ENCODE measurements at regions not wholly inside any gene's neighbourhood (a gene's known extent, or its start where the extent isn't known, plus 50 kb on each side); places are given as distances from the start of the nearest gene placed in this dataset.

- H3K27me3 ChIP-seq (ENCODE audit: control insufficient read depth, insufficient read depth, low read length): no peaks in the 10 kb centered on the region
- H3K4me3 ChIP-seq (ENCODE audit: insufficient read depth, low read depth, low read length): no peak overlapping the region
- H3K36me3 ChIP-seq (replicated peaks; ENCODE audit: control insufficient read depth, insufficient read depth, low read length): no peaks in the 10 kb centered on the region
- no peak for DNase-seq
These were observed 738.0 kb upstream of the ZEB2 start for GRCh38 chr2:145257931-145258330.

DNA sequence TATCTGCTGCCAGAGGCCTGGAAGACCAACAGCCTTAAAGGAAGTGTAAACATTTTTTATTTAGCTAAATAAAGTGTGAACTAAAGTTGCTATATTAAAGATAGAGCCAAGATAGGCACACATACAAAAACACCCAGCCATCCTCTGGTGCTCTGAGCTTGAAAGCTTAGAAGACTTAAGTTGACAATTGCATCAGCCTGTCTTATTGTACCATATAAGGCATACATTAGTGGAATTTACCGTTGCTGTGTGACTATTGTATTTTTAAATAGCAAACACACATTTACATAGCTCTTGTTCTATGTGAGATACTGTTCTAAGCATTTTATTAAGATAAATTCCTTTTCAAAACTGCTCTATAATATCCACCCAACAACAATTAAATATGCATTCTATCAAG is 736.6 kb upstream of the ZEB2 start:
- DNase-seq: no peak
- Histone ChIP-seq H3K36me3 (replicated peaks; ENCODE audit: control insufficient read depth, insufficient read depth, low read length) (no peaks in the 10 kb centered on the region), H3K4me3 (ENCODE audit: insufficient read depth, low read depth, low read length) (no peak overlapping the region), H3K27me3 (ENCODE audit: control insufficient read depth, insufficient read depth, low read length) (no peaks in the 10 kb centered on the region)

DNA sequence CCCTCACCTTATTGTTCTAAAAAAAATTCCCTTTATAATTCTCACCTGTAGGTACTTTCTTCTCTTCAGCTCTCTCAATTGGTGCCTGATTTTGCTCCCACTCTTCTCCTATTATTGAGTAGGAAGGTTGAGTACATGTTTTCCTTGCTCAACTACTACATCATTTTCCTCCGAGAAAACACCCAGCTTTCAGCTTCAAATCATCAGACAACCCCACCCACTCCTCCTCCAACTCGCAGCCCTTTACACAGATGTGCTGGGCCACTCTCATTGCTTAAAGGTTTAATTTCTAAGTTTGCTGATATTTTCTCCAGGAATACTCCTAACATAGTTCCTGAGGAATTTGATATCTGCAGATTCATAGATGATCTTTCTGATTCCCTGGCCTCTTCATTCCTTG is 734.4 kb upstream of the ZEB2 start:
- Histone ChIP-seq H3K27me3 (ENCODE audit: control insufficient read depth, insufficient read depth, low read length) (no peaks in the 10 kb centered on the region), H3K36me3 (replicated peaks; ENCODE audit: control insufficient read depth, insufficient read depth, low read length) (no peaks in the 10 kb centered on the region), H3K4me3 (ENCODE audit: insufficient read depth, low read depth, low read length) (no peak overlapping the region)
- no peak for DNase-seq

DNA sequence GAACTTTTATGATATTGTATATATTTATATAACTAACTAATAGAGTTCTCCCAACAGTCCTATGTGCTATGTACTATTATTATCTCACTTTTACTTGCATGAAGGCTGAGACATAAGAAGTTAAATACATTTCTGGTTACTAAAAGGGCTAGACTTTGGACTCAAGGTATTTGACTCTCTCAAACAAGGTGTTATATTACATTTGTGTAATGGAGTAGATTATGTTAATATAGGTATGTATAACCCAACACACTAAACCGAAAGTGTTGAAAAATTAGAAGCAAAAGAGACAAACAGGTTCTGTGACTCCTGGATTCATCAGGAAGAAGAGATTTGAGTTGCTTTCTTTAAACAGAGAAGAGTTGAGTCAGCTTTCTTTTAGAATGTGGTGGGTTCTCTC is 733.6 kb upstream of the ZEB2 start:
- Histone ChIP-seq H3K27me3 (ENCODE audit: control insufficient read depth, insufficient read depth, low read length) (no peaks in the 10 kb centered on the region), H3K36me3 (replicated peaks; ENCODE audit: control insufficient read depth, insufficient read depth, low read length) (no peaks in the 10 kb centered on the region), H3K4me3 (ENCODE audit: insufficient read depth, low read depth, low read length) (no peak overlapping the region)
- DNase-seq: no peak

DNA sequence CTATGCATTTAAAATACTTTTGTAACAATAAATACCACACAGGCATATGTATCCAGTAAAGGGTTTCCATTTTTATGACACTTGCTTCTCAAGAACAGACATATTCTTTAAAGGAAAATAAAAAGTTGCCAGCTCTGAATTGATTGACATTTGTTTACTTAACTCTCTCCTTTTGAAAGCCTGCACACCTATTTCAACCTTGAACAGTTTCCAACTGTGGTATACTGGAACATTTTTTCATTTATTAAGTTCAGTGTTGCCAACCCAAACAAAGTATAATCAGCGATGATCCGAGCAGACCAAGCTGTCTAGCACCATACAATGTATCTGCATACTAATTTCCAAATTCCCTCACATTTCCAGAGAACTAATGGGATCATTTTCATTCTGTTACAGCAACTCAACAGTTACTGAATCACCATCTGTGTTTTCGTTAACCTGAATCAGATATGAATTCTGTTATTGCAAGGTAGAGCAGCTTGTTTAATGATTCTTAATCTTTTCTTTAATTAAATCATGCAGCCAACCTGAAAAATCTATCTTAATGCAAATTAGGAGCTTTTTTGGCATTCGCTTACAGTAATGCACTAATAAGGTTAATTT is 725.5 kb upstream of the ZEB2 start:
- H3K36me3 ChIP-seq (replicated peaks; ENCODE audit: control insufficient read depth, insufficient read depth, low read length): no peaks in the 10 kb centered on the region
- DNase-seq: no peak
- H3K4me3 ChIP-seq (ENCODE audit: insufficient read depth, low read depth, low read length): no peak overlapping the region
- no peaks in the 10 kb centered on the region for H3K27me3 ChIP-seq (ENCODE audit: control insufficient read depth, insufficient read depth, low read length)

DNA sequence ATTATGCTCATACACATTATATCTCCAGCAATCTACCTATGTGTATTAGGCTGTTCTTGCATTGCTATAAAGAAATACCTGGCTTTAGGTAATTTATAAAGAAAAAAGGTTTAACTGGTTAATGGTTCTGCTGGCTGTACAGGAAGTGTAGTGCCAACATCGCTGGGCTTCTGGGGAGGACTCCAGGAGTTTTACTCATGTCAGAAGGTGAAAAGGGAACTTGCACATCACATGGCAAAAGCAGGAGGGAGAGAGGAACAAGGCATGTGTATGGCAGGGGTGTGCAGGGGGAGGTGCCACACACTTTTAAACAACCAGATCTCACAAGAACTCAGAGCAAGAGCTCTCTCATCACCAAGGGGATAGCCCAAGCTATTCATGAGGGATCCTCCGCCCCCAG is 715.4 kb upstream of the ZEB2 start:
- Histone ChIP-seq H3K4me3 (ENCODE audit: insufficient read depth, low read depth, low read length) (no peak overlapping the region), H3K36me3 (replicated peaks; ENCODE audit: control insufficient read depth, insufficient read depth, low read length) (no peaks in the 10 kb centered on the region), H3K27me3 (ENCODE audit: control insufficient read depth, insufficient read depth, low read length) (no peaks in the 10 kb centered on the region)
- no peak for DNase-seq

- no peaks in the 10 kb centered on the region for H3K27me3 ChIP-seq (ENCODE audit: control insufficient read depth, insufficient read depth, low read length)
- no peaks in the 10 kb centered on the region for H3K36me3 ChIP-seq (replicated peaks; ENCODE audit: control insufficient read depth, insufficient read depth, low read length)
- DNase-seq: no peak
- no peak overlapping the region for H3K4me3 ChIP-seq (ENCODE audit: insufficient read depth, low read depth, low read length)
These were observed 710.6 kb upstream of the ZEB2 start for GRCh38 chr2:145230546-145230945.

GRCh38 chr2:145228506-145228905 is 708.6 kb upstream of the ZEB2 start:
- Histone ChIP-seq H3K36me3 (replicated peaks; ENCODE audit: control insufficient read depth, insufficient read depth, low read length) (no peaks in the 10 kb centered on the region), H3K4me3 (ENCODE audit: insufficient read depth, low read depth, low read length) (no peak overlapping the region)
- no peak for DNase-seq

GRCh38 chr2:145226901-145227300 is 707.0 kb upstream of the ZEB2 start:
- H3K4me3 ChIP-seq (ENCODE audit: insufficient read depth, low read depth, low read length): no peak overlapping the region
- DNase-seq: no peak
- no peaks in the 10 kb centered on the region for H3K27me3 ChIP-seq (ENCODE audit: control insufficient read depth, insufficient read depth, low read length)
- no peaks in the 10 kb centered on the region for H3K36me3 ChIP-seq (replicated peaks; ENCODE audit: control insufficient read depth, insufficient read depth, low read length)

More at GRCh38 chr2:145228506-145228905, 708.6 kb upstream of the ZEB2 start:
- H3K27me3 ChIP-seq (ENCODE audit: control insufficient read depth, insufficient read depth, low read length): no peaks in the 10 kb centered on the region

DNA sequence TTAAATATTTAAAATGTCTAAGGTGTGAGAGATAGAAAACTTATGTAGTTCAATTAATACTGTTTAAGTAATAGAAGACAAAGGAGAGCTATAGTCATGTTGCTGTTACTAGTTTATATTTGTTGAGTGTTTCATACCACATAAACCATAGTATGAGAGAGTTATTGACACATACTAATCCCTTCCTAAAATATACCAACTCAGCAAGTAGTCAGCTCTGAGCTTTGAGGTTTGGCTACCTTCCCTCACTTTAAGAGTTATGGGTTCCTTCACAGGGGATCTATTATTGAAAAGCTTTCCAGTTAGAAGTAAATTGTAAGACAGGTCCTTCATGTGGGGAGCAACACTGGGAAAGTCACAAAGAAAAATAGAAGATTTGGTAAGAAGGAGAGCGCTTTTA is 701.6 kb upstream of the ZEB2 start:
- no peaks in the 10 kb centered on the region for H3K27me3 ChIP-seq (ENCODE audit: control insufficient read depth, insufficient read depth, low read length)
- no peaks in the 10 kb centered on the region for H3K36me3 ChIP-seq (replicated peaks; ENCODE audit: control insufficient read depth, insufficient read depth, low read length)
- no peak for DNase-seq

GRCh38 chr2:145221032-145221431 is 701.1 kb upstream of the ZEB2 start:
- no peak for DNase-seq
- Histone ChIP-seq H3K27me3 (ENCODE audit: control insufficient read depth, insufficient read depth, low read length) (no peaks in the 10 kb centered on the region), H3K4me3 (ENCODE audit: insufficient read depth, low read depth, low read length) (no peak overlapping the region), H3K36me3 (replicated peaks; ENCODE audit: control insufficient read depth, insufficient read depth, low read length) (no peaks in the 10 kb centered on the region)

More for the DNA sequence above, 701.6 kb upstream of the ZEB2 start:
- H3K4me3 ChIP-seq (ENCODE audit: insufficient read depth, low read depth, low read length): no peak overlapping the region

DNA sequence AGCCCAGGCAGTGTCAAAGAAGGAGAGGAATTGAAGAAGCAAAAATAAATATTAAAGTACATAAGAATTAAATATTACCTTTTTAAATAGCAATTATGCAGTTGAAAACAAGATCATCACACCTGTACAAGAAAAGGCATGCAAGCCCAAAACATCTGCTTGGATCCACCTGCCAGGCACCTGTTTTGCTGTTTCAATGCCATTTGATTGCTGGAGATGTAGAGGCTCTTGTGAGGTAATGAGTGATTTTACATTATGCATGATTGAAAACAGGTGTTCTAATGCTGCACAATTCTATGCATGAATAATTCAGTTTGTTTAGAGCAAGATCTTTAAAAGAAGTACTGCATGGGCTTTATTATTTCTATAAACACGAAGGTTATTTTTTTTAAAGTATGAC is 700.6 kb upstream of the ZEB2 start:
- no peak for DNase-seq
- H3K36me3 ChIP-seq (replicated peaks; ENCODE audit: control insufficient read depth, insufficient read depth, low read length): no peaks in the 10 kb centered on the region
- no peak overlapping the region for H3K4me3 ChIP-seq (ENCODE audit: insufficient read depth, low read depth, low read length)
- no peaks in the 10 kb centered on the region for H3K27me3 ChIP-seq (ENCODE audit: control insufficient read depth, insufficient read depth, low read length)

DNA sequence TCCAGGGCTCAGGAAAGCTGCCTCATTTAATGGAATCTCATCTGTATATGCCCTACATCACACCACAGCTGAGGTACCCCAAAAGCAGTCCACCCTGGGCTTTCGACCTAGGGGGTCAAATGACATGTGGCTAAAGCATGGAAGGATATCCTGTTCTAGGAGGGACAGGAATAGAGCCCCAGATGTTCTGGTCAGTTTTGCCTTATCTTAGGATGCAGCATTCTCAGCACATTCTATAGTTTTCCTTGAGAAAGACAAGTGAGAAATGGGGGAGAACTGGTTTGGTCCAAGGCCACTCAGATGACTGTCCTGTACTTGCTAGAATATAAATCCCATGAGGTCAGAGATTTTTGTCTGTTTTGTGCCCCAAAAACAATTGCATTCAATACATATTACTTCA is 688.0 kb upstream of the ZEB2 start:
- H3K36me3 ChIP-seq (replicated peaks; ENCODE audit: control insufficient read depth, insufficient read depth, low read length): no peaks in the 10 kb centered on the region
- no peaks in the 10 kb centered on the region for H3K27me3 ChIP-seq (ENCODE audit: control insufficient read depth, insufficient read depth, low read length)
- DNase-seq: no peak
- no peak overlapping the region for H3K4me3 ChIP-seq (ENCODE audit: insufficient read depth, low read depth, low read length)

DNA sequence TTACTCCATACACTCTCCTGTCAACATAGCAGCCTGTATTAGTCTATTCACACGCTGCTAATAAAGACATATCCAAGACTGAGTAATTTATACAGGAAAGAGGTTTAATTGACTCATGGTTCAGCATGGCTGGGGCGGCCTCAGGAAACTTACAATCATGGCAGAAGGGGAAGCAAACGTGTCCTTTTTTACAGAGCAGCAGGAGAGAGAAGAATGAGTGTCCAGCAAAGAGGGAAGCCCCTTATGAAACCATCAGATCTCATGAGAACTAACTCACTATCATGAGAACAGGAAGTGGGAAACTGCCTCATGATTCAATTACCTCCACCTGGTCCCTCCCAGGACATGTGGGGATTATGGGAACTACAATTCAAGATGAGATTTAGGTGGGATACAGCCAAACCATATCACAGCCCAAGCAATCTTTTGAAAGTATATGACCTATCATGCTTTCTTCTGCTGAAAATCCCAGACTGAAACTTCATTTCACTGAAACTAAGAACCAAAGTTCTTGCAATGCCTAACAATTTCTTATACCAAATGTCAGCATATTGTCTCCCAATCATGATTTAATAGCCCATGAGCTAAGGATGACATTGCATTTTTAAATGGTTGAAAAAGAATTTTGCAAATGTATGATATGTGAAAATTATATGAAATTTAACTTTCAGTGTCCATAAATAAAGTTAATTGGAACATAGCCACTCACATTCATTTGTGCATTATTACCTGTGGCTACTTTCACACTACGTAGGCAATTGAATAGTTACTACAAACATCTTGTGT is 686.8 kb upstream of the ZEB2 start:
- no peaks in the 10 kb centered on the region for H3K36me3 ChIP-seq (replicated peaks; ENCODE audit: control insufficient read depth, insufficient read depth, low read length)
- no peak for DNase-seq
- H3K27me3 ChIP-seq (ENCODE audit: control insufficient read depth, insufficient read depth, low read length): no peaks in the 10 kb centered on the region
- H3K4me3 ChIP-seq (ENCODE audit: insufficient read depth, low read depth, low read length): no peak overlapping the region

DNA sequence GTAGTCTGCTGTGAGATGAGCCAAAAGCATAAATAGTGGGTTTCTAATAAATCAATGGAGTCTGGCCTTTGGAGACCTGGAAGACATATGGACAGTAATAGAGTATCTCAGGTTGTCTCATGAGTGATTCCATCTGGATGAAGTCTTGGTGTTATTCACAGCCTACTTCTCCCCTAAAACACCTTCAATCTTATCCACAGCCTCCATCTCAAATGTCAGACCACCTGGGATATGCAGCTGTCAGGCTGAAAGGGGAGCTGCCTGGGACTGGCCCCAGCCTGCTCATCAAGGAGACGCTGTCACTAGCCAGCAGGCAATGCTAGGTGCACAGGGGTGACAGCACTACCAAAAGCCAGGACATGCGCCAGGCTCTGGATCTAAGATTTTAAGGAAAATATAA is 684.0 kb upstream of the ZEB2 start:
- no peak overlapping the region for H3K4me3 ChIP-seq (ENCODE audit: insufficient read depth, low read depth, low read length)
- no peaks in the 10 kb centered on the region for H3K36me3 ChIP-seq (replicated peaks; ENCODE audit: control insufficient read depth, insufficient read depth, low read length)
- DNase-seq: no peak
- no peaks in the 10 kb centered on the region for H3K27me3 ChIP-seq (ENCODE audit: control insufficient read depth, insufficient read depth, low read length)

Data from H7 (cell line).